Skeletal muscle tissue (tissue), 3 donors: ENCODE measurements at regions not wholly inside any gene's neighbourhood (a gene's known extent, or its start where the extent isn't known, plus 50 kb on each side); places are given as distances from the start of the nearest gene placed in this dataset.
"Not testable (repeated sequence)": the region's sequence is repeated elsewhere in the genome, so short reads cannot be mapped to it uniquely, and the experiment has no call there.

Experiments
- H3K27ac ChIP-seq: one replicate; pipeline ENCODE4 v1.7.0; 2013; ENCODE audit warnings: mild to moderate bottlenecking, low read depth, low read length, inconsistent platforms
- H3K27me3 ChIP-seq, 3 donors: one replicate each; pipeline ENCODE4 v1.7.0; 2013; ENCODE audit warnings: low read length in 3 of 3; ENCODE audit not compliant: control insufficient read depth in 3 of 3, insufficient read depth in 3 of 3
- H3K36me3 ChIP-seq, 3 donors: one replicate each; pipeline ENCODE4 v1.7.0; 2013; ENCODE audit warnings: low read length in 3 of 3; ENCODE audit not compliant: control insufficient read depth in 3 of 3, insufficient read depth in 3 of 3
- H3K4me1 ChIP-seq, 3 donors: one replicate each; pipeline ENCODE4 v1.7.0; 2013; ENCODE audit warnings: low read length in 3 of 3, mild to moderate bottlenecking in 3 of 3; ENCODE audit not compliant: control insufficient read depth in 3 of 3, insufficient read depth in 3 of 3
- H3K4me3 ChIP-seq, 3 donors: one replicate each; pipeline ENCODE4 v1.7.0; 2013; ENCODE audit warnings: low read length in 3 of 3
- H3K9ac ChIP-seq, 3 donors: one replicate each; pipeline ENCODE4 v1.7.0; 2013; ENCODE audit warnings: low read length in 3 of 3, mild to moderate bottlenecking in 3 of 3, moderate library complexity in 2 of 3, low read depth in 1 of 3
- H3K9me3 ChIP-seq, 3 donors: one replicate each; pipeline ENCODE4 v1.7.0; 2013; ENCODE audit warnings: low read length in 3 of 3; ENCODE audit not compliant: control insufficient read depth in 3 of 3
- donor health status: Osteomylitis.

DNA sequence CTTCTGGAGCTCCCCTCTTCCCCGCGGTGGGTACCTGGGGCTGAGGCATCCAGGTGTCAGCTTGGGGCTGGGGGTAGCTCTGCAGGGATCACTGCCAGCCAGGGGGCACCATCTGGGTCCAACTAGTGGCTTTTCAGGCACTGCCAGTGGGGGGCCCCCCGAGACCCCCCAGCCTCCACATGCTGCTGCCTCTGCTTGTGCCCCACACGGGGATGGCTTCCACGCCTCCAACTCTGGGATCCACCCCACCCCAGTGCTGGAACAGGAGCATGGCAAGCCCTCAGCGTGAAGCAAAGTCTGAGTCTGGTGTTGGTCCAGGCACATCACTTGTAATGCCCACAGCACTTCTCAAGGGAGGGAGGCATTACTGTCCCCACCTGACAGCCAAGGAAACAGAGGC lies 260.5 kb upstream of the MVB12B start:
- Histone ChIP-seq H3K4me1 (no peaks in the 10 kb centered on the region), H3K36me3 (no peaks in the 10 kb centered on the region), H3K4me3 (no peak overlapping the region), H3K27ac (no peak overlapping the region), H3K9me3 (peaks cover 0 to 7% (median 0%) of the 10 kb centered on the region in 3 donors), H3K27me3 (peaks cover 41 to 54% (median 43%) of the 10 kb centered on the region in 3 donors), H3K9ac (no peak overlapping the region)

DNA sequence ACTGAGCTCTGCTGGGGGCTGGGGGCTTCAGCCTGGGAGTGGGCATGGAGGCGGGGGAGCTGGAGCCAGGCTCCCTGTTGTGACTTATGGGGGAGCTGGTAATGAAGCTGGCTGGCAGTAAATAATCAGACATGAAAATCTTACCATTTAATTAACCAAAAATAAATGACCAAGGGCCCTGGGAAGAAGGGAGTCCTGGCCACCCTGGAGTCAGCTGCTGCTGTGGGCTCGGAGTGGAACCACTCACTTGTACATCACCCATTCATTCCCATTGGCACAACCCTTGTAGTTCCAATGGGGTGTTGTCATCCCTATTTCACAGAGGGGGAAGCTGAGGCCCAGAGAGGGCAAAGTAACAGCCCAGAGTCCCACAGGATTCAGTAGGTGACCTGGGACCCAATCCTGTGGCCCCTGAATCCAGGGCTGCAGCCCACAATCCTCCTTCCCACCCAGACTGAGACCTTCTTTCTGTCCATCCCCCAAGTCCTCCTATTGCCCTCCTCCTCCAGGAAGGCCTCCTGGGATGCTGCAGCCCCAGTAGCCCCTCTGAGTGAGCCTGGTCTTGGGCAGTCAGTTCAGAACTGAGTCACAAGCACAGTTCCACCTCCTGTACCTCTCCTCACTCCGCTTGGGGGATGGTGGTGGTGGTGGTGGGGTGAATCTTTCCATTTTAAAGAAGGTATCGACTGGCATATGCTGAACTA lies 259.4 kb upstream of the MVB12B start:
- Histone ChIP-seq H3K9ac (no peak overlapping the region), H3K4me3 (no peak overlapping the region), H3K27me3 (peaks cover 33 to 50% (median 39%) of the 10 kb centered on the region in 3 donors), H3K9me3 (peaks cover 0 to 7% (median 0%) of the 10 kb centered on the region in 3 donors), H3K27ac (no peak overlapping the region), H3K36me3 (no peaks in the 10 kb centered on the region), H3K4me1 (no peaks in the 10 kb centered on the region)

DNA sequence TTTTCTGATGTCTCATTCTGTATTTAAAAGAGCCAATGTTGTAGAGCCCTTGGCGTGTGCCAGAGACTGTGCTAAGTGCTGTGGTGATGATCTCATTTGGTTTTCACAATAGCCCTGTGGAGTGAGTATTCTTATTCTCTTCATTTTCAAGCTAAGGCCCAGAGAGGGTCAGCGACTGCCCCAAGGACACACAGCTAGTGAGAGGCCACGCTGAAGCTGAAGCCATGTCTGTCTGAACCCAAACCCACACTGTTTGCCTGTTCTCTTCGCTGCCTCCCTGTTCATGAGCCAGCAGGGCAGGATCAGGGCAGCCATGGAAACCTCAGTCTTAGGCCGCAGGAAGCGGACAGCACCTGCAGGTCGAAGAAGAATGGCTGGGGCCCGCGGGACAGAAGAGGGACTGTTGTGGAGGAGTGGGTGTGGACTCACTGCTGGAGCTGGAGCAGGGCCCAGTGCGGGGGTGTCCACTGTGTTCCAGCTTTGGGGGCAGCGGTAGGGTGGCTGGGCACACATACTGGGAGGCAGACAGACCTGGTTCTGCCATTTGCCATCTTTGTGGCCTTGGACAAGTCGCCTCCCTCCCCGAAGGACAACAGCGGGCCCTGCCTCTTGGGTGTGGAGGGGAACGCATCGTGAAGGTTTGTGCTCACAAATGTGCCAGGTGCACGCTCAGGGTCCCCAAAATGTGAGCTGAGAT lies 257.9 kb upstream of the MVB12B start:
- Histone ChIP-seq H3K27ac (no peak overlapping the region), H3K36me3 (no peaks in the 10 kb centered on the region), H3K4me1 (no peaks in the 10 kb centered on the region), H3K4me3 (no peak overlapping the region), H3K27me3 (peaks cover 31 to 39% (median 36%) of the 10 kb centered on the region in 3 donors), H3K9ac (no peak overlapping the region), H3K9me3 (no peaks in the 10 kb centered on the region)

DNA sequence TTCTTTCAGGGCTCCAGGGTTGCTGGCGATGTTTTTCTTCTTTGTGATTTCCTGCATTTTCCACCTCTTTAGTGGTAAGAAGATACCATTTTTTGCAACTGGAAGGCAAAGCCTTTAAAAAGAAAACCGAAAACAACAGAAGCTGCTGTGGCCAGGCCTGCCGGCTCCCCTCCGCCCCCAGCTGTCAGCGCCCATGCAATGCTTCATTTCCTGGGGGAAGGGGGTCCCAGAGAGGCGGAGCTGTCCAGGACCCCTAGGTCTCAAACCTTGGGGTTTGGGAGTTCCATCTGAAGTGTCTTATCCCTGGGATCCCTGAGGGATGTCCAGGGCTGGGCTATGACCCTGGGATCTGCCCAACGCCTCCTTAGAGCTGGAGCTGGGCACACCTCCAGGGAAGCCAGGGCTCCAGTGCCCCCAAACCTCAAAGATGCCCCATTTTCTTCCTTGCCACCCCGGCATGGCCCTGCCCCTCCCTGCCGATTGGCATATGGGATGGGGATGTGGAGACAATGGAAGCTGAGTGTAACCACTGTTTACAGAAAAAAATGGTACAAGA lies 257.2 kb upstream of the MVB12B start:
- Histone ChIP-seq H3K27ac (no peak overlapping the region), H3K27me3 (peaks cover 28 to 44% (median 36%) of the 10 kb centered on the region in 3 donors), H3K36me3 (no peaks in the 10 kb centered on the region), H3K9ac (no peak overlapping the region), H3K9me3 (no peaks in the 10 kb centered on the region), H3K4me3 (no peak overlapping the region), H3K4me1 (no peaks in the 10 kb centered on the region)

DNA sequence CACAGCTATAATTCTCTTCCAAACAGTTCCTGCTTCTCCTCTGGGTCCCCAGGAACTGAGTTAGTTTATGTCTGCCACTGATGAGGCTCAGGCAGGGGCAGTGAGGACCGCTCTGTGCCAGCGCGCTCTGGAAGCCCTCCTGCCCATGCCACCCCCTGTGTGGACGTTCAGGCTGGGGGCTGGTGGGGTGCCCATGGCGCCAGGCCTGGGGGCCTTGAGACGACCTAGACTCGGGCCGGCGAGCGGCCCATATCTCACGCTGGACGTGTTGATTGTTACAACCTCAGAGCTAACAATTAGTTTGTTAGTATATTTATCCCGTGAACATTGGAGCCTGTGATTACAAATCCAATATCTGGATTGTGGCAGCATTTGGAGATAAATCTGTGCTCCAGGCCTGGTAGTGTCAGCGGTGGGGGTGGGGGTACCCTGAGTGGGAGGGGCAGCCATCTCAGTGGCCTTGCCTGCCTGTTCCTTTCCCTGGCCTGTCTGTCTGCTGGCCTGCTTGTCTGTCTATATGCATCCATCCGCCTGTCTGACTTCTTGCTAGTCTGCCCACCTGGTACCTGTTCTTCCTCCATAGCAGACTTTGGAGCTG lies 256.5 kb upstream of the MVB12B start:
- H3K9me3 ChIP-seq: no peaks in the 10 kb centered on the region
- no peak overlapping the region for H3K9ac ChIP-seq
- no peak overlapping the region for H3K4me3 ChIP-seq
- H3K27ac ChIP-seq: no peak overlapping the region
- H3K4me1 ChIP-seq: no peaks in the 10 kb centered on the region
- H3K27me3 ChIP-seq: peaks cover 28 to 44% (median 36%) of the 10 kb centered on the region in 3 donors
- no peaks in the 10 kb centered on the region for H3K36me3 ChIP-seq

DNA sequence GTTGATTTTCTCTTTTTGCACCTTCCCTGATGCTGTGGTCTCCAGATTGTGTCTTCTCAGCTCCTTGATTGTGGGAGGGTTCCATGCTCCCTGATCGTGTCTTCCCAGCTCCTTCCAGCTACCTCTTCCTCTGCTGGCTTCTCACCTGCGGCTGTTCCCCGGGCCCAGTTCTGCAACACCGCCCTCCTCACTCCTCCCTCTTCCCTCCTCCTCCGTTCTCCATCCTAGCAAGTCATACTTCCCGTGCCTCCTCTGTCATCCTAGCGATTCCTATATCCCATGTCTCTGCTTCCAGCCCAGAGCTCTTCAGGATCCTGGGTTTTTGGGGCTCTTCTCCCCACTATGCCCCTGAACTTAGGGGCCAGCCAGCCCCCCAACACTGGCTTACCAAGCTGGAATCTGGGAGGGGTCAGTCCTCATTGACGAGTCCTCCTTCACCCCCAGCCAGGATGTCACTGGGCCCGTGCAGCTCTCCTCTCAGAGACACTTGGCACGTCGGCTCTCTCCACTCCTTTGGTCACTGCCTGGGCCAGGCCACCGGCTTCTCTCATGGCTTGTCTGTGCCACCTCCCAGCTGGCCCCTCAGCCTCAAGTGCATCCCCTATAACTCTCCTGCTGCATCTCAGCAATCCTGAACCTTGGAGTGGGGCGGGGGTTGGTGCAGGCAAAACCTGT lies 255.4 kb upstream of the MVB12B start:
- H3K9ac ChIP-seq: no peak overlapping the region
- no peak overlapping the region for H3K4me3 ChIP-seq
- H3K27me3 ChIP-seq: peaks cover 25 to 39% (median 31%) of the 10 kb centered on the region in 3 donors
- H3K36me3 ChIP-seq: no peaks in the 10 kb centered on the region
- H3K4me1 ChIP-seq: no peaks in the 10 kb centered on the region
- H3K27ac ChIP-seq: no peak overlapping the region
- H3K9me3 ChIP-seq: no peaks in the 10 kb centered on the region

DNA sequence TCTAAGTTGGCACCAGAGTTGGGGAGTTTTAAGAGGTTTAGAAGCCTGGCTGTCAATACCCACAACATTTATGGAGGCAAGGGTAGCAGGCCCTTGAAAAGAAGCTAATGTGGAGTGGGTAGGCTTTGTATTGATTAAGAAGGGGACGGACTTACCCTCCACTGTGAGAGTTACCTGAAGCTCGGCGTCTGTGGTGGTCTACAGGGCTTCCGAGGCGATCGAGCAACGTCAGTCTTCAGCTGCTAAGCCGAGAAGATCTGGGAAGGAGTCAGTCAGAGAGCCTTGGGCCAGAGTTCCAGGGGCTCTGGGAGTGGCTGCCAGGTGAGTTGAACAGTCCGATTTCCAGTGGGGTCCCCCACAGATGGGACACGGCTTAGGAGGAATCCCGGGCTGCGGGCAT lies 249.0 kb upstream of the MVB12B start:
- H3K36me3 ChIP-seq, H3K9me3 ChIP-seq, H3K27ac ChIP-seq, H3K4me3 ChIP-seq, H3K4me1 ChIP-seq, H3K9ac ChIP-seq: not testable (repeated sequence)
- peaks cover 0 to 17% (median 0%) of the 10 kb centered on the region in 3 donors for H3K27me3 ChIP-seq

DNA sequence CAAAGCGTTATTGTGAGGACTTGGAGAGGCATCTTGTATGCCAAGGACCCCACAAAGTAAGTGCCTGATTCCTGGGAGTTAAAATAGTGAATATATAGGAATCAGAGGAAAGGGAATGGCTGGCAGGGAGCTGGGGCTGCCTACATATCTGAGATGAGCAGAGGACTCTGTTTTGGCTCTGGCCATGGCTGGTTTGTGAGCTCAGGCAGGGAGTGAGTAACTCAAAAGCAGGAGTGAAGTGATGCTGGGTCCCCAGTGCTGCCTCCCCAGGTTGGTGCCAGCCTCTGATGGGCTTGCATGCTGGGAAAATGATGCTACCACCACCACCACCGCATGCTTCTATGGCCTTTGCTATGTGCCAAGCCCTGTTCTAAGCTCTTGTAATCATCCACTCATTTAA lies 246.0 kb upstream of the MVB12B start:
- Histone ChIP-seq H3K27ac (no peak overlapping the region), H3K27me3 (peaks cover 0 to 11% (median 4%) of the 10 kb centered on the region in 3 donors), H3K4me1 (no peaks in the 10 kb centered on the region), H3K9ac (no peak overlapping the region), H3K36me3 (no peaks in the 10 kb centered on the region), H3K4me3 (no peak overlapping the region), H3K9me3 (no peaks in the 10 kb centered on the region)

DNA sequence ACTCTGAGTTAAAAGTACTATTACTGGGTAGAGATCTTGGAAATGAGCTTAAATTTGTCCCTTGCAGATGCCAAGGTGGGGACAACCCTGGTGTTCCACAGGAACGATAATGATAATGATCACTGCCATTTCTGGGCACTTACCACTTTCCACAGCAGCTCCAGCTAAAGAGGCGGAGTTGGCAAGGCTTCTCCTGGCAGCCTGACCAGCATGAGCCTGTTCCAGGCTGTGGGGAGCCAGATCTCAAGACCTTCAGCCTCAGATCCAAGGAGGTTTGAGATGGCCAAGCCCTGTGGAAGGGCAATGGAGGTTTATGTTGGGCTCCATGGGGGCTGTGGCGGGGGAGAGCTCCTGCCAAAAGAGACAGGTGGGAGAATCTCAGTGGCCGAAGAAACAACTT lies 244.9 kb upstream of the MVB12B start:
- Histone ChIP-seq H3K4me1 (no peaks in the 10 kb centered on the region), H3K27me3 (peaks cover 0 to 11% (median 4%) of the 10 kb centered on the region in 3 donors), H3K27ac (no peak overlapping the region), H3K4me3 (no peak overlapping the region), H3K36me3 (no peaks in the 10 kb centered on the region), H3K9me3 (no peaks in the 10 kb centered on the region), H3K9ac (no peak overlapping the region)
